ENCODE measurements at regions not wholly inside any gene's neighbourhood (a gene's known extent, or its start where the extent isn't known, plus 50 kb on each side); places are given as distances from the start of the nearest gene placed in this dataset.

- Mint-ChIP-seq H3K4me3 (ENCODE audit: unreplicated experiment) (no peak overlapping the region), H3K27me3 (ENCODE audit: unreplicated experiment) (no peaks in the 10 kb centered on the region), H3K36me3 (ENCODE audit: low read depth, unreplicated experiment) (no peaks in the 10 kb centered on the region), H3K27ac (ENCODE audit: unreplicated experiment) (no peak overlapping the region), H3K4me1 (ENCODE audit: unreplicated experiment) (peaks cover 3% of the 10 kb centered on the region), H3K9me3 (ENCODE audit: unreplicated experiment) (no peaks in the 10 kb centered on the region)
- TF ChIP-seq CTCF (IDR thresholded peaks at IDR 0.05; ENCODE audit: unreplicated experiment) = no peak
- no peak for DNase-seq (ENCODE audit: low spot score)
Measured at GRCh38 chr3:170784406-170784805, 85.6 kb downstream of the RPL22L1 start.

- peaks cover 2% of the 10 kb centered on the region for H3K27me3 Mint-ChIP-seq (ENCODE audit: unreplicated experiment)
- H3K4me1 Mint-ChIP-seq (ENCODE audit: unreplicated experiment) = peaks cover under 1% of the 10 kb centered on the region
- H3K27ac Mint-ChIP-seq (ENCODE audit: unreplicated experiment) = no peak overlapping the region
- H3K36me3 Mint-ChIP-seq (ENCODE audit: low read depth, unreplicated experiment) = no peaks in the 10 kb centered on the region
- DNase-seq (ENCODE audit: low spot score) = no peak
- no peak for TF ChIP-seq CTCF (IDR thresholded peaks at IDR 0.05; ENCODE audit: unreplicated experiment)
- no peaks in the 10 kb centered on the region for H3K9me3 Mint-ChIP-seq (ENCODE audit: unreplicated experiment)
- no peak overlapping the region for H3K4me3 Mint-ChIP-seq (ENCODE audit: unreplicated experiment)
Measured at GRCh38 chr3:170780955-170781354, 89.0 kb downstream of the RPL22L1 start.

- no peak for DNase-seq (ENCODE audit: low spot score)
- no peaks in the 10 kb centered on the region for H3K36me3 Mint-ChIP-seq (ENCODE audit: low read depth, unreplicated experiment)
- H3K9me3 Mint-ChIP-seq (ENCODE audit: unreplicated experiment) = no peaks in the 10 kb centered on the region
- no peak overlapping the region for H3K27ac Mint-ChIP-seq (ENCODE audit: unreplicated experiment)
- no peak for TF ChIP-seq CTCF (IDR thresholded peaks at IDR 0.05; ENCODE audit: unreplicated experiment)
- H3K27me3 Mint-ChIP-seq (ENCODE audit: unreplicated experiment) = peaks cover 2% of the 10 kb centered on the region
- H3K4me3 Mint-ChIP-seq (ENCODE audit: unreplicated experiment) = no peak overlapping the region
- H3K4me1 Mint-ChIP-seq (ENCODE audit: unreplicated experiment) = no peaks in the 10 kb centered on the region
Measured at GRCh38 chr3:170780471-170780870, 89.5 kb downstream of the RPL22L1 start.

- H3K9me3 Mint-ChIP-seq (ENCODE audit: unreplicated experiment) = no peaks in the 10 kb centered on the region
- H3K27ac Mint-ChIP-seq (ENCODE audit: unreplicated experiment) = no peak overlapping the region
- H3K36me3 Mint-ChIP-seq (ENCODE audit: low read depth, unreplicated experiment) = no peaks in the 10 kb centered on the region
- no peaks in the 10 kb centered on the region for H3K4me1 Mint-ChIP-seq (ENCODE audit: unreplicated experiment)
- no peak for TF ChIP-seq CTCF (IDR thresholded peaks at IDR 0.05; ENCODE audit: unreplicated experiment)
- peaks cover 2% of the 10 kb centered on the region for H3K27me3 Mint-ChIP-seq (ENCODE audit: unreplicated experiment)
- no peak overlapping the region for H3K4me3 Mint-ChIP-seq (ENCODE audit: unreplicated experiment)
- DNase-seq (ENCODE audit: low spot score) = no peak
Measured at GRCh38 chr3:170778240-170779217, 91.5 kb downstream of the RPL22L1 start.

- H3K36me3 Mint-ChIP-seq (ENCODE audit: low read depth, unreplicated experiment) = no peaks in the 10 kb centered on the region
- no peak overlapping the region for H3K4me3 Mint-ChIP-seq (ENCODE audit: unreplicated experiment)
- no peaks in the 10 kb centered on the region for H3K4me1 Mint-ChIP-seq (ENCODE audit: unreplicated experiment)
- no peak overlapping the region for H3K27ac Mint-ChIP-seq (ENCODE audit: unreplicated experiment)
- peaks cover 2% of the 10 kb centered on the region for H3K27me3 Mint-ChIP-seq (ENCODE audit: unreplicated experiment)
- H3K9me3 Mint-ChIP-seq (ENCODE audit: unreplicated experiment) = no peaks in the 10 kb centered on the region
- TF ChIP-seq CTCF (IDR thresholded peaks at IDR 0.05; ENCODE audit: unreplicated experiment) = no peak
- no peak for DNase-seq (ENCODE audit: low spot score)
Measured at GRCh38 chr3:170777564-170777926, 92.5 kb downstream of the RPL22L1 start.

Measured in endothelial cell (in vitro differentiated cells).